OCI-LY7 (cell line): ENCODE measurements at regions not wholly inside any gene's neighbourhood (a gene's known extent, or its start where the extent isn't known, plus 50 kb on each side); places are given as distances from the start of the nearest gene placed in this dataset.

ENCODE experiments used
- BruUV-seq: library from RNA; stranded (reverse); fragments of 400-500 nt; replicated peaks from 2 replicates; lab custom pipeline; 2021; lab: Mats Ljungman, UMichigan
- CTCF ChIA-PET: fragments of 300-600 bp; sonication (Branson Sonifier 250); formaldehyde crosslinking; loops from one replicate; lab custom pipeline; 2022; ENCODE audit warnings: antibody characterized with exemption; ENCODE audit not compliant: unreplicated experiment; lab: Charles Lee
- POLR2A ChIA-PET: fragments of 300-600 bp; sonication (Branson Sonifier 250); formaldehyde crosslinking; loops from one replicate; lab custom pipeline; 2022; ENCODE audit warnings: antibody characterized with exemption; lab: Charles Lee
- DNase-seq: peaks from one replicate; pipeline ENCODE4 v3.0.0-alpha.2; 2015; ENCODE audit warnings: low spot score
- H2AFZ ChIP-seq: fragments of 200-600 bp; sonication (generic), shearing (Covaris generic); 2 replicates; pipeline ENCODE4 v1.6.1; 2014; ENCODE audit warnings: mild to moderate bottlenecking, antibody characterized with exemption, low read length, moderate library complexity
- H3K27ac ChIP-seq: fragments of 200-600 bp; sonication (generic); 2 replicates; pipeline ENCODE4 v1.5.1; 2014; ENCODE audit warnings: mixed run types, low read depth, mild to moderate bottlenecking, moderate library complexity, low read length, inconsistent platforms; ENCODE audit not compliant: poor library complexity, severe bottlenecking
- H3K36me3 ChIP-seq: fragments of 200-600 bp; sonication (generic); 2 replicates; pipeline ENCODE4 v1.6.1; 2014; ENCODE audit warnings: mild to moderate bottlenecking, antibody characterized with exemption, low read length, moderate library complexity, mixed read lengths; ENCODE audit not compliant: insufficient read depth
- H3K4me1 ChIP-seq: fragments of 200-600 bp; sonication (generic); 2 replicates; pipeline ENCODE4 v1.5.1; 2014; ENCODE audit warnings: mild to moderate bottlenecking, low read length; ENCODE audit not compliant: insufficient read depth, poor library complexity, severe bottlenecking
- H3K4me2 ChIP-seq: fragments of 200-600 bp; sonication (generic); 2 replicates; pipeline ENCODE4 v1.6.1; 2014; ENCODE audit warnings: mild to moderate bottlenecking, low read length
- H3K4me3 ChIP-seq: fragments of 200-600 bp; sonication (generic); 2 replicates; pipeline ENCODE4 v1.5.1; 2014; ENCODE audit warnings: mild to moderate bottlenecking, low read depth, low read length; ENCODE audit not compliant: poor library complexity, severe bottlenecking
- H3K79me2 ChIP-seq: fragments of 200-600 bp; sonication (generic); 2 replicates; pipeline ENCODE4 v1.6.1; 2016; ENCODE audit warnings: low read depth, mild to moderate bottlenecking, low read length, moderate library complexity, mixed read lengths; ENCODE audit not compliant: insufficient read depth
- H3K9me2 ChIP-seq: fragments of 200-600 bp; sonication (generic); 2 replicates; pipeline ENCODE4 v1.6.1; 2016; ENCODE audit warnings: mild to moderate bottlenecking, low read length, mixed read lengths; ENCODE audit not compliant: insufficient read depth
- H3K9me3 ChIP-seq: fragments of 200-600 bp; sonication (generic); 2 replicates; pipeline ENCODE4 v1.6.1; 2014; ENCODE audit warnings: mild to moderate bottlenecking, mixed run types, low read length, mixed read lengths
- H4K20me1 ChIP-seq: fragments of 200-600 bp; sonication (generic); 2 replicates; pipeline ENCODE4 v1.6.1; 2014; ENCODE audit warnings: mild to moderate bottlenecking, antibody characterized with exemption, low read length, moderate library complexity, mixed read lengths; ENCODE audit not compliant: insufficient read depth
- CTCF ChIP-seq: fragments of 200-600 bp; sonication (generic); conservative IDR thresholded peaks from 2 replicates; pipeline ENCODE4 v1.5.1; 2014; ENCODE audit warnings: mild to moderate bottlenecking, antibody characterized with exemption, low read length, moderate library complexity, mixed read lengths
- EZH2phosphoT487 ChIP-seq: fragments of 200-600 bp; sonication (generic); IDR thresholded peaks from 2 replicates; pipeline ENCODE4 v1.6.1; 2018; ENCODE audit warnings: low read depth, borderline replicate concordance, mild to moderate bottlenecking, mixed run types, antibody characterized with exemption, low read length, moderate library complexity, mixed read lengths
- intact Hi-C: fragments of 100-400 bp; cut with micrococcal nuclease; formaldehyde crosslinking; loops from one replicate; pipeline ENCODE4 v1.10.0; 2022; ENCODE audit not compliant: unreplicated experiment

- Histone ChIP-seq H3K4me1 (no peaks in the 10 kb centered on the region), H3K9me2 (no peaks in the 10 kb centered on the region), H2AFZ (no peak overlapping the region), H4K20me1 (no peaks in the 10 kb centered on the region), H3K27ac (no peak overlapping the region), H3K9me3 (no peaks in the 10 kb centered on the region), H3K79me2 (no peaks in the 10 kb centered on the region), H3K4me2 (no peak overlapping the region), H3K36me3 (no peaks in the 10 kb centered on the region), H3K4me3 (no peak overlapping the region)
- DNase-seq, result no peak
- CTCF ChIA-PET, result no interaction called here
- no peak for TF ChIP-seq CTCF
- no peak for TF ChIP-seq EZH2phosphoT487
- POLR2A ChIA-PET, result no interaction called here
- intact Hi-C loops, result no loop called here
- BruUV-seq, result no TSS peak
Observed at GRCh38 chr6:40937491-40937890, 101.5 kb downstream of the UNC5CL start.

- no peak overlapping the region for H3K4me2 ChIP-seq
- H2AFZ ChIP-seq, result no peak overlapping the region
- no peak overlapping the region for H3K27ac ChIP-seq
- BruUV-seq, result no TSS peak
- CTCF ChIA-PET, result no interaction called here
- H4K20me1 ChIP-seq, result no peaks in the 10 kb centered on the region
- no peak overlapping the region for H3K4me3 ChIP-seq
- no peaks in the 10 kb centered on the region for H3K4me1 ChIP-seq
- no peaks in the 10 kb centered on the region for H3K9me3 ChIP-seq
- H3K9me2 ChIP-seq, result no peaks in the 10 kb centered on the region
- DNase-seq, result no peak
- H3K79me2 ChIP-seq, result no peaks in the 10 kb centered on the region
- intact Hi-C loops, result no loop called here
- TF ChIP-seq CTCF (no peak), EZH2phosphoT487 (no peak)
- POLR2A ChIA-PET, result no interaction called here
- no peaks in the 10 kb centered on the region for H3K36me3 ChIP-seq
Observed at GRCh38 chr6:40936818-40937251, 102.2 kb downstream of the UNC5CL start.

GRCh38 chr6:40933864-40934263 is 105.2 kb downstream of the UNC5CL start:
- ChIA-PET POLR2A (no interaction called here), CTCF (no interaction called here)
- Histone ChIP-seq H3K4me2 (no peak overlapping the region), H3K4me1 (no peaks in the 10 kb centered on the region), H3K9me3 (no peaks in the 10 kb centered on the region), H3K36me3 (no peaks in the 10 kb centered on the region), H2AFZ (no peak overlapping the region), H4K20me1 (no peaks in the 10 kb centered on the region), H3K27ac (no peak overlapping the region), H3K4me3 (no peak overlapping the region), H3K9me2 (no peaks in the 10 kb centered on the region), H3K79me2 (no peaks in the 10 kb centered on the region)
- no peak for DNase-seq
- TF ChIP-seq EZH2phosphoT487 (no peak), CTCF (no peak)
- no TSS peak for BruUV-seq
- intact Hi-C loops, result no loop called here
